ENCODE measurements at regions not wholly inside any gene's neighbourhood (a gene's known extent, or its start where the extent isn't known, plus 50 kb on each side); places are given as distances from the start of the nearest gene placed in this dataset.

DNA sequence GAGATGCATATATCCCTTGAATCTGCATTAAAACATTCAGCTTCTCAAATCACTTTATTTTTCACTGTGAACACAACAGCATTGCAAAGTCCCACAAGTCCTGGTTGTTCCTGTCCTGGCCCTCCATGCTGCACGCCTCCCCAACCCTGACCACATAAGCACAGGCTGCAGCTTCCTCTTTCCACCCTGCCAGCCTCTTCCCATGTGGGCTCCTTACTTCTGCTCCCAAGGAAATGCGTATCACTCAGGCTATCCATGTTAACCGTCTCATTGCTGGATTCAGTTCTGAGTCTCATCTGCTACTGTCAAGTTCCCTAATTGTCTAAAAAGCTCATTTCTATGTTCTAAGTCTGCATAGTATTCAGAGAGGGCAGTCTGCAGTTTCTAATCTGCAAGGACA is 89.7 kb upstream of the ZPBP start:
- Mint-ChIP-seq H3K9me3 (peaks cover 4% of the 10 kb centered on the region; the same call in 1 of the 2 replicates), H3K27ac (no peak overlapping the region), H3K27me3 (ENCODE audit: insufficient read depth) (no peaks in the 10 kb centered on the region; the same call in 1 of the 2 replicates), H3K36me3 (ENCODE audit: low read depth) (no peaks in the 10 kb centered on the region), H3K4me3 (no peak overlapping the region), H3K4me1 (ENCODE audit: low read depth) (no peaks in the 10 kb centered on the region)
- TF ChIP-seq, protein P1, sequence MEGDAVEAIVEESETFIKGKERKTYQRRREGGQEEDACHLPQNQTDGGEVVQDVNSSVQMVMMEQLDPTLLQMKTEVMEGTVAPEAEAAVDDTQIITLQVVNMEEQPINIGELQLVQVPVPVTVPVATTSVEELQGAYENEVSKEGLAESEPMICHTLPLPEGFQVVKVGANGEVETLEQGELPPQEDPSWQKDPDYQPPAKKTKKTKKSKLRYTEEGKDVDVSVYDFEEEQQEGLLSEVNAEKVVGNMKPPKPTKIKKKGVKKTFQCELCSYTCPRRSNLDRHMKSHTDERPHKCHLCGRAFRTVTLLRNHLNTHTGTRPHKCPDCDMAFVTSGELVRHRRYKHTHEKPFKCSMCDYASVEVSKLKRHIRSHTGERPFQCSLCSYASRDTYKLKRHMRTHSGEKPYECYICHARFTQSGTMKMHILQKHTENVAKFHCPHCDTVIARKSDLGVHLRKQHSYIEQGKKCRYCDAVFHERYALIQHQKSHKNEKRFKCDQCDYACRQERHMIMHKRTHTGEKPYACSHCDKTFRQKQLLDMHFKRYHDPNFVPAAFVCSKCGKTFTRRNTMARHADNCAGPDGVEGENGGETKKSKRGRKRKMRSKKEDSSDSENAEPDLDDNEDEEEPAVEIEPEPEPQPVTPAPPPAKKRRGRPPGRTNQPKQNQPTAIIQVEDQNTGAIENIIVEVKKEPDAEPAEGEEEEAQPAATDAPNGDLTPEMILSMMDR (IDR thresholded peaks at IDR 0.05), result no peak
- DNase-seq, result no peak

DNA sequence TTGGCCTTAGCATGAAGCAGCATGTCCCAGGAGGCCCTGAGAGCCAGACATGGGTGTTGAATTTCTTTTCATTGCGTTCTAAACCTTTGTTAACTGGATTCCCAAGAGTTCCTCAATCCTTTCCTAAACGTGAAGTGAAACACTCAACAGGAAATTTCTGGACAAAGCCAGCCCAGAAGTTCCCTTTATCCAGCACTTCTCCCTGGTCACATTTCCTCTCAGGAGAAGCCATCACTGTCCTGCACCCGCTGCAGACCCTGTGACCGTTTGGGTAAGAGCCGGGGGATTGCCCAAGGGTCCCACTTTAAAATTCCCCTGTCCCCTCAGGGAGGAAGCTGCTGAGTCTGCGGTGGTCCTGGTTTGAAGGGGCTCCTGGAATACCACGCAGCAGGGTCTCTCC is 88.0 kb upstream of the ZPBP start:
- Mint-ChIP-seq H3K27ac (no peak overlapping the region), H3K27me3 (ENCODE audit: insufficient read depth) (no peaks in the 10 kb centered on the region; the same call in 1 of the 2 replicates), H3K4me1 (ENCODE audit: low read depth) (no peaks in the 10 kb centered on the region), H3K36me3 (ENCODE audit: low read depth) (no peaks in the 10 kb centered on the region), H3K4me3 (no peak overlapping the region), H3K9me3 (peaks cover 4% of the 10 kb centered on the region; the same call in 1 of the 2 replicates)
- no peak for DNase-seq
- TF ChIP-seq, protein P1 (IDR thresholded peaks at IDR 0.05), result no peak

DNA sequence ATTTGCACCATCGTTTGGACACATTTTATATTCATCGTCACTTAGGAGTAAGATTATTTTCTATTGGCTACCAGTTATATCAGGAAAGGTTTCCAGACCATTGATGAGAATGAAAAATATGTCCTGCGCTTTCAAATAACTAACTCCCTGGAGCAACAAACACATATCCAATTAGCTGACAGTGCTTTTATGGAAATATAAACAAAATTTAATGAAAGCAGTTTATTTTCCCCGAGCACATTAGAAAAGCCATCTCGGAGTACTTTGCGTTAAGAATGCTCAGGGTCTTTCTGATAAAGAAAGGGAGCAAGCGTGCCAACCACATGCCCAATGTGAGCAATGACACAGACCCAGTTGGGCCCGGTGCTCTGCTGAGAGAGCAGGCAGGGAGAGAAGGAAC is 85.1 kb upstream of the ZPBP start:
- Mint-ChIP-seq H3K36me3 (ENCODE audit: low read depth) (no peaks in the 10 kb centered on the region), H3K4me3 (no peak overlapping the region), H3K27me3 (ENCODE audit: insufficient read depth) (no peaks in the 10 kb centered on the region; the same call in none of the 2 replicates), H3K9me3 (peaks cover 4% of the 10 kb centered on the region; the same call in 1 of the 2 replicates), H3K27ac (no peak overlapping the region), H3K4me1 (ENCODE audit: low read depth) (no peaks in the 10 kb centered on the region)
- no peak for DNase-seq
- TF ChIP-seq, protein P1 (IDR thresholded peaks at IDR 0.05), result no peak

DNA sequence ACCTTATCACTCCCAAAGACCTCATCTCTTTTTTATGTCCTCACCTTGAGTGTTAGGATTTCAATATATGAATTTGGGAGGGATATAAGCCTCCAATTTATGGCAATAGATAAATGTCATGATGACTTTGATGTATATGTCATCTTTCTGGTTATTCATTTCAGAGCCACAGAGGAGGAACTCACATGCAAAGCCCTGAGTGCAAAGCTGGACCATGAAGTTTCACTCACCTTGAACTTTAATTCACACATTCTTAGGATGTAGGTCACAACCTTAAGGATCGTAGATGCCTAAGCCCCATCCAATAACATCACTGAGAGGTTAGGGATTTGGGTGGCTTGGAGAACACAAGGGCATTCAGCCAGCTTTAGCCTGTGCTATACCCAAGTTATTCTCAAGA is 81.9 kb upstream of the ZPBP start:
- no peaks in the 10 kb centered on the region for H3K9me3 Mint-ChIP-seq
- no peaks in the 10 kb centered on the region for H3K36me3 Mint-ChIP-seq (ENCODE audit: low read depth)
- TF ChIP-seq, protein P1 (IDR thresholded peaks at IDR 0.05), result no peak
- no peak overlapping the region for H3K4me3 Mint-ChIP-seq
- DNase-seq, result no peak
- no peak overlapping the region for H3K27ac Mint-ChIP-seq
- H3K4me1 Mint-ChIP-seq (ENCODE audit: low read depth), result no peaks in the 10 kb centered on the region
- no peaks in the 10 kb centered on the region; the same call in none of the 2 replicates for H3K27me3 Mint-ChIP-seq (ENCODE audit: insufficient read depth)

DNA sequence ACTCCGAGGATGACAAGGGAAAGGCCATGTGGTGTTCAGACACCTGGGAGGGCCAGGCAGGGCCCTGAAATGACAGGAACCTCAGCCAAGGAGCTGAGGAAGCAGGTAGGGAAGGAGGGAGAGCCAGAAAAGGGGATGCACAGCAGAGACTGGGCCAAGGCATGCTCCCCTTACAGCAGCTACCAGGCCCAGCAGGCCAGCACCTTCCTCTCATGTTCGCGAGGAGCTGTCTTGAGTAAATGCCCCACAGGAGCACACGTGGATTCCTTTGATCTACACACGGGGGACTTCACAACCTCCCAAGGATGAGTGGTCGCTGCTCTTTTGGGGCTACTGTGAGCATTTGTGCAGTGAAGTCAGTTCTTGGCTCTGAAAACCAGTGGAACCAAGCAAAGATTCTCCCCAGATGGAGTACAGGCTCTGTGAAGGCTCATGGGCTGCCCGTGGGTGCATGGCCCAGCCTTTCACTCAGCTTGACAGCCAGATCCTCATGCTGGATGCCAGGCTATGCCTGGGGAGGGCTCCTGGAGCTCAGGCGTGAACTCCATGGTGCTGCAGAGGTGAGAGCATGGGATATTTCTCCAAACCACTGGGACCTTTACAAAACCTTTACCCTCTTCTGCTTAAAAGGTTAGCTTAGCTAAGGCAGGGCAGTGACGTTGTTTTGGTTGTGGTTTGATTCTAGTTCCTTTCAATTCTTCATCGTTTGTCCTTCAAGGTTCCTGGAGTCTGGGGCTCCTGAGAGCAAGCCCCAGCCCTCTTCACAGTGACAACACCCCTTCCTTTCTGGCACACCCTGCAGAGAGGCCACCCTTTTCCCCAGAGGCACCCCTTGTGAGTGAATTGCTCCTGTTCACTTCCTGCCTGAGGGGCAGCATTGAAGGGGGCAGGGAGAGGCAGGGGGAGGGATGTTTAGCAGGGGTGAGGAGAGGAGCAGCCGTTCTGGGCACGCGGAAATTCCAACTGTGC is 74.2 kb upstream of the ZPBP start:
- Mint-ChIP-seq H3K36me3 (ENCODE audit: low read depth) (no peaks in the 10 kb centered on the region), H3K9me3 (peaks cover 6% of the 10 kb centered on the region; the same call in 1 of the 2 replicates), H3K27me3 (ENCODE audit: insufficient read depth) (no peaks in the 10 kb centered on the region; the same call in 1 of the 2 replicates), H3K27ac (no peak overlapping the region), H3K4me3 (no peak overlapping the region), H3K4me1 (ENCODE audit: low read depth) (no peaks in the 10 kb centered on the region)
- TF ChIP-seq, protein P1 (IDR thresholded peaks at IDR 0.05), result no peak
- DNase-seq, result no peak

Measured in HFFc6 (cell line).